Spleen (tissue), 11 donors: ENCODE measurements at regions not wholly inside any gene's neighbourhood (a gene's known extent, or its start where the extent isn't known, plus 50 kb on each side); places are given as distances from the start of the nearest gene placed in this dataset.

Experiments used
- DNase-seq: peaks from one replicate; pipeline ENCODE4 v3.0.0-alpha.2; 2020
- H3K27ac ChIP-seq, 8 donors: fragments of 200-600 bp; sonication (generic) in 7 of 8; 1 replicate in 4 of 8; 2 replicates in 4 of 8; pipeline versions ENCODE4 v1.5.0 to v1.8.0; 2016 to 2021; ENCODE audit warnings: inconsistent platforms in 4 of 8, mild to moderate bottlenecking in 4 of 8, moderate library complexity in 1 of 8
- H3K27me3 ChIP-seq, 7 donors: fragments of 200-600 bp; sonication (generic) in 6 of 7; replicated peaks in 1 of 7; 1 replicate in 4 of 7; 2 replicates in 3 of 7; pipeline versions ENCODE4 v1.5.0 to v1.8.0; 2016 to 2021; ENCODE audit warnings: inconsistent platforms in 3 of 7, mild to moderate bottlenecking in 1 of 7
- H3K36me3 ChIP-seq, 6 donors: fragments of 200-600 bp; sonication (generic) in 5 of 6; 1 replicate in 4 of 6; 2 replicates in 2 of 6; pipeline versions ENCODE4 v1.5.0 to v1.8.0; 2016 to 2021; ENCODE audit warnings: inconsistent platforms in 2 of 6
- H3K4me1 ChIP-seq, 6 donors: fragments of 200-600 bp; sonication (generic) in 5 of 6; 1 replicate in 3 of 6; 2 replicates in 3 of 6; pipeline versions ENCODE4 v1.5.0 to v1.8.0; 2016 to 2021; ENCODE audit warnings: inconsistent platforms in 3 of 6
- H3K4me3 ChIP-seq, 8 donors: fragments of 200-600 bp; sonication (generic) in 7 of 8; 1 replicate in 4 of 8; 2 replicates in 4 of 8; pipeline versions ENCODE4 v1.5.0 to v1.8.0; 2016 to 2021; ENCODE audit warnings: inconsistent platforms in 4 of 8, mild to moderate bottlenecking in 4 of 8, moderate library complexity in 2 of 8
- H3K9me3 ChIP-seq, 8 donors: fragments of 200-600 bp; sonication (generic) in 7 of 8; 1 replicate in 4 of 8; 2 replicates in 4 of 8; pipeline versions ENCODE4 v1.5.0 to v1.8.0; 2016 to 2021; ENCODE audit warnings: inconsistent platforms in 4 of 8
- CTCF ChIP-seq, 11 experiments: fragments of 200-600 bp in 7 of 11; fragments of 450-650 bp in 4 of 11; sonication (generic) in 4 of 11; IDR thresholded peaks in 8 of 11; conservative IDR thresholded peaks in 3 of 11; 1 replicate in 7 of 11; 2 replicates in 4 of 11; pipeline versions ENCODE4 v1.4.0 to v1.8.0; 2016 to 2021; ENCODE audit warnings: antibody characterized with exemption in 11 of 11, inconsistent platforms in 4 of 11, mild to moderate bottlenecking in 1 of 11
- POLR2A ChIP-seq, 3 donors: fragments of 450-650 bp; IDR thresholded peaks; one replicate each; pipeline ENCODE4 v1.5.1; 2017; ENCODE audit warnings: antibody characterized with exemption in 3 of 3, mild to moderate bottlenecking in 1 of 3
- POLR2AphosphoS5 ChIP-seq, 3 donors: sonication (generic); formaldehyde crosslinking; IDR thresholded peaks; one replicate each; pipeline ENCODE4 v1.5.1; 2017; ENCODE audit warnings: antibody characterized with exemption in 3 of 3
- WGBS, 5 donors: extraction: QIAGEN DNeasy Blood & Tissue Kit in 3 of 5; methylation state at CpG; one replicate each; pipeline versions ENCODE4 v1.1.5 to v1.1.7; 2013 to 2018; 5-methylcytosine and 5-hydroxymethylcytosine counted together
- intact Hi-C: fragments of 100-400 bp; cut with DNase I; formaldehyde crosslinking; loops from one replicate; pipeline ENCODE4 v1.15.0; 2023; ENCODE audit warnings: low total_unique reads
- donor health status: healthy with polysubstance abuse.
- donor health status: DM: no; HTN: no; CAD: no; lungs with moderate emphysema.
- donor health status: DM: no; HTN: no; CAD: no.
- donor health status: Bipolar disorder and iron deficiency.
- donor health status: healthy.
- donor health status: DM: no; HTN: no; CAD: no.
- donor health status: DM: yes; HTN: yes; CAD: no.

GRCh38 chr22:26956371-26956770, 299.0 kb downstream of the MIAT start:
- no peak overlapping the region for H3K4me3 ChIP-seq
- DNase-seq: no peak
- TF ChIP-seq POLR2A (IDR thresholded peaks at IDR 0.05): no peak
- no peak for TF ChIP-seq POLR2AphosphoS5 (IDR thresholded peaks at IDR 0.05)
- TF ChIP-seq CTCF (IDR thresholded peaks at IDR 0.05 in 8 of 11, conservative IDR thresholded peaks at IDR 0.05 in 3 of 11): no peak
- no peaks in the 10 kb centered on the region for H3K9me3 ChIP-seq
- no peaks in the 10 kb centered on the region for H3K36me3 ChIP-seq
- whole genome bisulfite sequencing, 5 donors: 29 to 45% (median 40%) methylated on average over 4 of the region's 4 CpGs
- intact Hi-C loops: no loop called here
- no peak overlapping the region for H3K27ac ChIP-seq
- H3K27me3 ChIP-seq: peaks cover 0 to 77% (median 5%) of the 10 kb centered on the region in 7 donors
- peaks cover 0 to 8% (median 0%) of the 10 kb centered on the region in 6 donors for H3K4me1 ChIP-seq

- Histone ChIP-seq H3K36me3 (no peaks in the 10 kb centered on the region), H3K27ac (no peak overlapping the region), H3K4me1 (peaks cover 0 to 8% (median 0%) of the 10 kb centered on the region in 6 donors), H3K9me3 (no peaks in the 10 kb centered on the region), H3K4me3 (no peak overlapping the region), H3K27me3 (peaks cover 0 to 69% (median 5%) of the 10 kb centered on the region in 7 donors)
- WGBS, 5 donors: 78 to 92% (median 86%) methylated on average over 3 of the region's 3 CpGs
- DNase-seq: no peak
- intact Hi-C loops: no loop called here
- TF ChIP-seq POLR2AphosphoS5 (IDR thresholded peaks at IDR 0.05) (no peak), POLR2A (IDR thresholded peaks at IDR 0.05) (no peak), CTCF (IDR thresholded peaks at IDR 0.05 in 8 of 11, conservative IDR thresholded peaks at IDR 0.05 in 3 of 11) (no peak)
These were observed 299.8 kb downstream of the MIAT start for GRCh38 chr22:26957176-26957575.

- TF ChIP-seq POLR2A (IDR thresholded peaks at IDR 0.05): no peak
- TF ChIP-seq CTCF (IDR thresholded peaks at IDR 0.05 in 8 of 11, conservative IDR thresholded peaks at IDR 0.05 in 3 of 11): no peak
- TF ChIP-seq POLR2AphosphoS5 (IDR thresholded peaks at IDR 0.05): no peak
- intact Hi-C loops: no loop called here
- peaks cover 0 to 62% (median 3%) of the 10 kb centered on the region in 7 donors for H3K27me3 ChIP-seq
- WGBS, 5 donors: 81 to 92% (median 87%) methylated on average over 6 of the region's 6 CpGs
- no peaks in the 10 kb centered on the region for H3K9me3 ChIP-seq
- DNase-seq: no peak
- no peak overlapping the region for H3K27ac ChIP-seq
- peaks cover 0 to 4% (median 0%) of the 10 kb centered on the region in 6 donors for H3K4me1 ChIP-seq
- H3K4me3 ChIP-seq: no peak overlapping the region
- H3K36me3 ChIP-seq: no peaks in the 10 kb centered on the region
These were observed 300.5 kb downstream of the MIAT start for GRCh38 chr22:26957897-26958296.

GRCh38 chr22:26958378-26958777, 301.0 kb downstream of the MIAT start:
- peaks cover 0 to 57% (median 0%) of the 10 kb centered on the region in 7 donors for H3K27me3 ChIP-seq
- H3K4me1 ChIP-seq: no peaks in the 10 kb centered on the region
- H3K36me3 ChIP-seq: no peaks in the 10 kb centered on the region
- intact Hi-C loops: no loop called here
- TF ChIP-seq POLR2AphosphoS5 (IDR thresholded peaks at IDR 0.05) (no peak), CTCF (IDR thresholded peaks at IDR 0.05 in 8 of 11, conservative IDR thresholded peaks at IDR 0.05 in 3 of 11) (no peak)
- H3K4me3 ChIP-seq: no peak overlapping the region
- no peaks in the 10 kb centered on the region for H3K9me3 ChIP-seq
- DNase-seq: no peak
- WGBS, 5 donors: 79 to 100% (median 83%) methylated on average over 1 of the region's 1 CpG
- no peak overlapping the region for H3K27ac ChIP-seq
